Epidermal melanocyte (primary cell): ENCODE measurements at regions not wholly inside any gene's neighbourhood (a gene's known extent, or its start where the extent isn't known, plus 50 kb on each side); places are given as distances from the start of the nearest gene placed in this dataset.
"Not testable (repeated sequence)": the region's sequence is repeated elsewhere in the genome, so short reads cannot be mapped to it uniquely, and the experiment has no call there.

Source experiments
- DNase-seq: peaks from one replicate; pipeline ENCODE4 v3.0.0; 2011; ENCODE audit warnings: low spot score; ENCODE audit not compliant: insufficient read length

DNA sequence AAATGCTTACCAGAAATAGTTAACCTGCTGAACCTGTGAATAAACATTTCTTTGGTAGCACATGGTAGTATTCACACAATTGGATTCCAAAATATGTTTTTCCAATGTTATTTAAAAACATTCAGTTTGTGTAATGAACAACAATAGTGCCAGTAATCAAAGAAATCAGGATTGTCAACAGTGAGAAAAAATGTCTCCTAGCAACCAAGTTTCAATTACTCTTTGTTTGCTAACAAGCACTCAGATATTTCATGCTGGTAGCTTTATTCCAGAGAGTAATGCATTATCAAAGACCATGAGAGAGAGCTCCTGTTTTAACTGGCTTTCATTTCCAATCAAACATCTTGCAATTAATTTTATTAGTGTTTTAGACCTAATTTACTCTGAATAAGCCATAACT is 768.1 kb upstream of the GRAMD2B start:
- DNase-seq = no peak

DNA sequence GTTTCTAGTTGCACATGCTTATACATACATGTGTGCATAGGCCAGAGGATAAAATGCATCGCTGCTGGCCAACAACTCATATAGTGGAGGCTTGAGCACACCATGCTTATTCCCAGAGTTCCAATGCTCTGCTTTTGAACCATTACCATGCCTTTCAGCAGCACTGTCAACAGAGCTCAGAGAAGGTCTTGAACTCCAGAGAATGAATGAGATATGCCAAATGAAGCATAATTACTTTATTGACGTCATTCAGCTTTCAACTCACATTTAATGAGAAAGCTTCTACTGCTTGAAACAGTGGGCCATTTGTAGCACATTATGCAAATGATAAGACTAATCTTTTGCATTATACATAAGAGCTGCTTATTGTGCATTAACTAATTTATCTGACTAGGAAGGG is 765.3 kb upstream of the GRAMD2B start:
- no peak for DNase-seq

DNA sequence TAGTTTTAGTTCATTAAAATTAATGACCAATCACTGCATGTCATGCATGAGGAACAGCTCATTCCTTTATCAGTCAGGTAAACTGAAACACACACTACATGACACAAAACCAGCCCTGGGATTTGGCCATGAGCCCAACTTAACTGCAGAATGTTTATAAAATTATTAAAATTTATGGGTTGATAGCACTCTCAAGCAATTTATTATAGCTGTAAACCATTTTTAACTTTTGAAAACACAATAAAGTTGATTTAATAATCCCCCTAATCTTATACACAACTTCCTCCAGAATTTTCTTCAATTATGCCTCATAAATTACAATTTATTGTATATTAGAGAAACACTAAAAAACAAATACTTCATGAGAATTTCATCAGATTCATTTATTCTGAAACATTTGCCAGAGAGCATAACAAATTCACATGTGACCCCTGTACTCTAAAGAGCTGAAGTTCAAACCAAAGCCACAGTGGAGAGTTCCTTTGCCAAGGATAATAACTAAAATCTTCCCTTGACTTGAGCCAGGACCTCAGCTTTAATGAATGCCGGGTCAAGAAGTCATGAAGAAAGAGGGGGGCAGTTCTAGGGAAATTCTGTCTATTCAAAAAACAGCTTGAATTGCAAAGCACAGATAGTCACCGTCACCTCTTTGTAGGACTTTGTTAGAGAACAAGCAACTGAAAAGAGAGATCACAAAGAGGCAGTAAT is 763.7 kb upstream of the GRAMD2B start:
- DNase-seq = no peak

DNA sequence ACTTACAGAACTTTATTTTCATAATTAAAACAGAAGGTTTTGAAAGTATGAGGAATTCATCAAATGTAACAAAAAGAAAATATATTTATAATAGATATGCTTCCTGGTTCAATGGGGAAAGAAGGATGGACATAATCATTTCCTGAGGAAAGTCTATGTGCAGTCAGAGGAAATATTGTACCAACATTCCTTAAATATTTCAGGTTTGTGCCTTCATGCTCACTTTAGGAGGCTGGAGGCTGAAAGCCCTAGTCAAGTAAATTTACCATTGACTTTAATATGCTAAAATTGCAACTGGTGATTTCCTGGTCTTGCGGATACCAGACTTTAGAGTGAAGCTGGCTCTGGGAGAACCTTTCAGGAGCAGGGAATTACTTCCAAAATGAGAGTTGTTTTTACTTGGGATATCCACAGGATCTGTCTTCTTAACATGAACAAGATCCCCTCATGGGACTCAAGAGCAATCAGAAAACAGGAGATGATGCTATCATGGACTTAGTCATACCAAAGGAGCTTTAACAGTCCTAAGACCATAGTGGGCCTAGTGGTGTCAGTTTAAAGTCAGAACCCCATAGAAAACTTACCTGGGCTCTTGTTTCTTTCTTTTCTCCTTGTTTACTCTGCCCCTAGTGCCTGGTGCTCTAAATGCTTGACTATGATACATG is 762.8 kb upstream of the GRAMD2B start:
- DNase-seq = no peak

DNA sequence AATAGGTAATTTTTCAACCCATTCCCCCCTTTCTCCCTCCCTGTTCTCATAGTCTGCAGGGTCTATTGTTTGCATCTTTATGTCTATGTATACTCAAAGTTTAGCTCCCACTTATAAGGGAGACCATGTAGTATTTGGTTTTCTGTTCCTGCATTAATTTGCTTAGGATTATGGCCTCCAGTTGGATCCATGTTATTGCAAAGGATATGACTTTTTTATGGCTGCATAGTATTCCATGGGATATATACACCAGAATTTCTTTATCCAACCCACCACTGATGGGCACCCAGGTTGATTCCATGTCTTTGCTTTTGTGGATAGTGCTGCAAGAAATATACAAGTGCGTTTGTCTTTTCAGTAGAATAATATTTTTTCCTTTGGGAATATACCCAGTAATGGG is 761.6 kb upstream of the GRAMD2B start:
- DNase-seq = no peak

DNA sequence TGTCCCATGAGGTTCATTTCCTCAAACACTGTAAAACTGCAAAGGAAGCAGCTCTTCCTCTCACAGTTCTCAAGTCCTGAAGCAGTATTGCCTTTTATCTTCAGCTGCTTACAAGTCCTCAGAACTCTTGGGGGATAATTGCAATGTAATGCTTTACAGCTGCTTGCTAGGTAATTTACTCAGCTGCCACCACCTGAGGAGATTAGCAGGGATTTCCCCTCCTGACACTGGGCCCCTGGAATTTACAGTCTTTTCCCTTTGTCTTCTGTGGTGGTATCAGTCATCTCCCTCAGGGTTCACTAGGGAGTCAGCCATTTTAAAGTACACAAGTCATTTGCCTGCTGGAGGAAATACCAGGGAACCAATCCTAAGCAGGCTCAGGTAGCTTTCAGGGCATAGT is 754.3 kb upstream of the GRAMD2B start:
- no peak for DNase-seq

DNA sequence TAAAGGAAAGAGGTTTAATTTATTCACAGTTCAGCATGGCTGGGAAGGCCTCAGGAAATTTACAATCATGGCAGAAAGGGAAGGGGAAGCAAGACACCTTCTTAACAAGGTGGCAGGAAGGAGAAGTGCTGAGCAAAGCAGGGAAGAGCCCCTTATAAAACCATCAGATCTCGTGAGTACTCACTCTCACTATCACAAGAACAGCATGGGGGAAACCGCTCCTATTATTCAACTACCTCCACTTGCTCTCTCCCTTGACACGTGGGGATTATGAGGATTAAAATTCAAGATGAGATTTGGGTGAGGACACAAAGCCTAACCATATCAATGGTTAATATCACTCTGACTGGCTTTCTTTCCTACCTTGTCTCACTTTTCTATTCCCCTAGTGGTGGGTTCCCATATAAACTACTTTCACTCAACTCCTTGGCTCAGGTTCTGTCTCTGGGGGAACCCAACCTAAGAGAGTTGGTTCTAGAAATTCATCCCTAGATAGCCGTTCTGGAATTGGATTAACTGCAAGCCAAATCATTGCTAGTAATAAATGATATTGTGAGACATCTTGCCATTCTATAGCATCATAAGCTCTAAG is 749.8 kb upstream of the GRAMD2B start:
- DNase-seq = no peak

DNA sequence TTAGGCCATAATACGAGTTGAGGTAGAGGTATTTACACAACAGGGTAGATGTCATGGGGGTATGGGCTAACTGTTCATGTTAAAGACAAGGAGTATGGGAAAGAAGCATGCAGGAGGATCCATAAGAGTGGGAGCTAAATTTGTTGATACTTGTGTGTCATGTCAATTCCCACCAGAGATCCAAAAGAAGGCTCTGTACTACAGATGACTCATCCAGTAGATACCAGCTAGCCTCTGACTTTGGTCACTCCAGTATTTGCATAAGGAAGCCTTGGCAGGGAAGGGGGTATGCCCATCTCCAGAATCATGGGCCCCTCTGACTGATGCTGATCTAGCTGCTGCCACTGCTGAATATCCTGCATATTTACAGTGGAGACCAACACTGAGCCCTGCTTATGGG is 743.7 kb upstream of the GRAMD2B start:
- no peak for DNase-seq

DNA sequence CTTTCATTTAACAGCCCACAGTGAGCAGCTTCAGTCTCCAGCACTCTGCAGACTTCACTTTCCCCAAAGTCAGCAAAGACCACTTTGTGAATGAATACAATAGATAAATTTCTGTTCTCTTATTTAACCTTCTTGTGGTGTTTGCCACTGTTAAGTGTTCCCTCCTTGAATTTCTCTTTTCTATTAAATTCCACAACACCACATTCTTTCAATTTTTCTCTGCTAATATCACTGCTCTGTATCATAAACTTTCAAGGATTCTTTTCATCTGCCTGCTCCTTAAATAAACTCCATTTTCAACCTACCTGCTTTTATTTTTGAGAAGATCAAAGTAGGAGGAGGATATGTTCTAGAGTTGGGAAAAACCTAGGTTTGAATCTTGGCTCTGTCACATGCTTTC is 739.5 kb upstream of the GRAMD2B start:
- DNase-seq = no peak

DNA sequence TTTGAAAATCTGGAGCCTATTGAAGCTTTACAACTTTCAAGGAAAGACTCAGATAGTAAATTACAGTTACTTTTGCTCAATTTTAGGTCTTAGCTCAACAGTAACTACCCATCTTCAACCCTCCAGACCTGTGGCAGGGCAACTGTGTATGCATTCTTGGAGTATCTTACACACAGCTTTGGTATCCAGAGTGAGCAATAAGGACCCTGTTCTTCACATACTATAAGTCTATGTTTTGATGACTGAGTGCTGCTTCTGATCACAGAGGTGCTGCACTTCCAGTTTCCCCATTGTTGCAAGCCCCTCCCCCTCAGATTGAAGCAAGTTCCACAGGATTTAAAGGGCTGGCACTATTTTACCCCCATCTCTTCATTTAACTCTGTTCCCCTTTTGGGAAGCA is 737.4 kb upstream of the GRAMD2B start:
- no peak for DNase-seq

DNA sequence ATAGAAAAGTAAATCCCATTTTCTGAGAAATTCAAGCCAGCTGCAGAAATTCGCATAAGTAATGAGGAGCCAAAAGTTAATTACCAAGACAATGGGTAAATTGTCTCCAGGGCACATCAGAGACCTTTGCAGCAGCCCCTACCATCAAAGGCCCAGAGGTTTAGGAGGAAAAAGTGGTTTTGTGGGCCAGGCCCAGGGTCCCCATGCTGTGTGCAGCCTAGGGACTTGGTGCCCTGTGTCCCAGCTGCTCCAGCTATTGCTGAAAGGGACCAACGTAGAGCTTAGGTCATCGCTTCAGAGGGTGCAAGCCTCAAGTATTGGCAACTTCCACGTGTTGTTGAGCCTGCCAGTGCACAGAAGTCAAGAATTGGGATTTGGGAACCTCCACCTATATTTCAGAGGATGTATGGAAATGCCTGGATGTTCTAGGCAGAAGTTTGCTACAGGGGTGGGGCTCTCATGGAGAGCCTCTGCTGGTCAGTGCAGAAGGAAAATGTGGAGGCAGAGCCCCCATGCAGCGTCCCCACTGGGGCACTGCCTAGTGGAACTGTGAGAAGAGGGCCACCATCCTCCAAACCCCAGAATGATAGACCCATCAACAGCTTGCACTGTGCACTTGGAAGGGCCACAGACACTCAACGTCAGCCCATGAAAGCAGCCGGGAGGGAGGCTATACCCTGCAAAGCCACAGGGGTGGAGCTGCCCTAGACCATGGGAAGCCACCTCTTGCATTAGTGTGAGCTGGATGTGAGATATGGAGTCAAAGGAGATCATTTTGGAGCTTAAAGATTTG is 731.3 kb upstream of the GRAMD2B start:
- DNase-seq = not testable (repeated sequence)

DNA sequence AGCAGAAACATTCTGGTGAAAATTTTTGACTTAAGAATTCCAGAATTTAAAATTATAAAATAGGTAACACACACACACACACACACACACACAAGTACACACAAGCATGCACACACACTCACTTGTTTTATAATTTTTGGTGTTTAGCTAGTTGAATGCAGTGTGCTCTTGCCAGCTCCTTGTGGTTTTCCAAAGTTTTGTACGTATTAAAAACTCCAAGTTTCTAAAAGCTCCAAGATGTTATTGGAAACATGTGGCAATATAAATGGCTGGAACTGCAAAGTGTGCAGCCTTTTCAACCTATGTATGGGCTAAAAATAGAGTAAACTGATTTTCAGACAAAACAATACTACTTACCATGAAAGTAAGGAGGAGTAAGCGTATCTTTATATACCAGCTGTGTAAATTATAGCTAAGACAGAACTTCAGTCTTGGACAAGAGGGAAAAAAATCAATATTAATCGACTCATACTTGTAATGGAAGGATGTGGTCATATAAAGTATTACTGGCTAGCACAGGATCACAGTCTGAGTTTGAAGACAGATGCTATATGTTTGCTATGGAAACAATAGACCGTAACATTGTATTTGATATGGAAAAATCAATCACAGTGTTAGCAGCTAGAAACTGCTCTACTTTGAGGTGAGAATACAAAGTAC is 727.1 kb upstream of the GRAMD2B start:
- no peak for DNase-seq

DNA sequence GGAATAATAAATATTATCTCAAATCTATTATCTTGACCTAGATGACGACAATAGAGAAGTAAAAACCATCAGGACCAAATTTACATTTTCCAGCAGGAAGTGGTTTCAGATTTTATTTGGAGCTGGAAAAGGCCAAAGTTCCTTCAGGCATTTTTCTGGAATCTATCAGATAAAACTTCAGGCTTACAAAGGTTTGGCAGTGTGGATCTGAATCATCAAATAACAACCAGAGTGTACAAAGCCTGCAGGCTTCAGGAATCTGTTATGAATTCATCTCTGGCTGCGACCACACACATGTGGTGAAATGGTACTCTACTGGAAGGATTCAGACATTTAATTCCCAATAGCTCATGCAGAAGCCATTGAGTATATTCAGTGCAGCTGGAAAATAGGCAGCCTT is 726.4 kb upstream of the GRAMD2B start:
- no peak for DNase-seq

DNA sequence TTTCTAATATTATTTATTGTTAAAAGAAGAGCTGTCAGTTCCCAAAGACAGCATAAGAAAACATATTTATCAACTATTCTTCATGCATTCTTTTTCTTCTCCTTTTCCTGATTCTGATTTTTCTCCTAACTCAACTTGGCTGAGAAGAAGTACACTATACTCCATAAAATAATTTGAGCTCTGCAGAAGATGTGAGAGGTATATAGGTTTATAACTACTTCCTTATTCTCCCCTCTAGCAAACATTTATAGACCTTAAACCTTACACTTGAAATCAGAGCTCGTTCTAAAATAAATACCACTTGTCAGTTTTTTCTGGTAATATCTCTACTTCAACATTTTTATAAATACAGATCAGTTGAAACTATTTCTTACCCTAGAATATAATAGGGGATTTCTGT is 724.8 kb upstream of the GRAMD2B start:
- no peak for DNase-seq

DNA sequence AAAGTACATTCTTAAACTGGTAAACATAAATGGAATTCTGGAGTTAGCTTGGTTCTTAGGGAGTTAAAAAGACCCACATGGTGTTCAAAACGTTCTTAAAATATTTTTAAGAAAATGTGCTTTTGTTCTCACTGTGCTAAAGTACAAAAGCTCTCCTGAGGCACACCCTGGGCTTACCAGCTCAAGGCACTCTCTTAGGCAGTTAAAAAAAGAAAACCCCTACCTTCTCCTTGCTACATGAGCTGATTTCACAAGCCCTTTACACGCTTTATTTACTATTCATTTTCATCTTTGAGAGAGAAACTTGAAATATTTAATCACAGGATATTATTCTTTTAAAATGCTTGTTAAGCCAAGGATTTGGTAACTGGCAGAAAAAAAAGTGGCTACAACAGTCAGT is 723.3 kb upstream of the GRAMD2B start:
- no peak for DNase-seq

DNA sequence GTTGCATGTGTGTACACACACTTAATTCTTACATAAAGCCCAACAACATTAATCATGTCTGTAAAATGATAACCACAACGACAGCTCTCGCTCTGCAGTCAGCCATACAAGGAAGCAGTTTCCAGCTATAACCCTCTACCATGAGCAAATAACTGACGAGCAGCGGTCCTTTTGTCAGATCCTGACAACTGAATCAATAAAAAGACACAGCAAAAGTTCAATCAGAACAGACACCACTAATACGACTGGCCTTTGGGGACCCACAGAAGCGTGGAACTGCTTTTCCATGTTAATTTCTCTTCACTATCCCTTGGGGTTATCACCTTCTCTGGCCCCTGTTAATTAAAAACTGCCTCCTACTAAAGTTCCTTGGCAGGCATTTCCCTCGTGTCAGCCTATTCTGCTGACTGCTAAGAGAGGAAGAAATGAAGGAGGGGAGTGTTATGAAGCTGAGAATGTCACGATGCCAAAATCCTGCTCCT is 722.8 kb upstream of the GRAMD2B start:
- no peak for DNase-seq

DNA sequence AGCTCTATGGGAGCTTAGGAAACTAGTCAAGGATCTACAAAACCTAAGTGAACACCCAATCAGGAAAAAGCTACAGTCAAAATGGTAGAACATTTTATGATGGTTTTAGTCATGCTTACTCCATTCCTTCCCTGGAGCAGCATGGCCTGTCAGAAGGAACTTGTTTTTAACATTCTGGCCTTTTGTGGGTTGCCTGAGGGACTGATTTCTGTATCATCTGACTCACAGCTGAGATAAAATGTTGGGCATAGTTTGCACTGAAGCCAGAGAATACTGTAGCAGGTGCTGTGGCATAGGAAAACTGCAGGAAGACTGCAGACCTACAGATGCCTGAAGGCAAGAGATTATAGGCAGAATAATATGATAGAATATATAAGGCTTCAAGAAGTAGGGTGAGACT is 719.6 kb upstream of the GRAMD2B start:
- DNase-seq = no peak

DNA sequence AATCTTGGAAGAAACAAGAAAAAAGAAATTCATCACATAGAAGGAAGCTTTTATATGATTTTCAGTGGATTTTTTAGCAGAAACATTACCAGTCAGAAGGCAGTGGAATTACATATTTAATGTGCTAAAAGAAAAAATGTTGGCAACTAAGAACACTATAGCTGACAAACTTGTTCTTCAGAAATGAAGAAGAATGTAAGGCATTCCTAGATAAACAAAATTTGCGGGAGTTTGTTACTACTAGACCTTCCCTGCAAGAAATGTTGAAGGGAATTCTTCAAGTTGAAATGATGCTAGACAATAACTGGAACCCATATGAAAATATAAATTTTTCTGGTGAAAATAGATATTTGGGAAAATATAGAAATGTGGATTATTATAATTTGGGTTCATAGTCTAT is 718.3 kb upstream of the GRAMD2B start:
- no peak for DNase-seq

DNA sequence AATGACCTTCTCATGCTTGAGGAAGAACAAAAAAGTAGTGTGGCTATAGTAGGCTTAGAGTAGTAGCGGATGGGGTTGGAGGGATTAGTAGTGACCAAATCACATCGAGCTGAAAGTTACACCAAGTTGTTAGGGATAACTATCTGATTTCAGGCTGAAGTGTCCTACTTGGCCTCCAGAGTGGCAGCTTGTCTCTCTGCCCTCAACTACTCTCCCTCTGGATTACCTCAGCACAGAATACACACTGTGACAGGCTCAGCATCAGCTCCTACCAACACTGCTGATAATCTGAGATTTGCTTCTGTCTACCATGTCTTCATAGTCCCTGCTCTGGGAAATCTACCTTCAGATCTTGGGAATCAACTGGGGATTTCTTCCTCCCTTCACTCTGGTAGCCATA is 714.6 kb upstream of the GRAMD2B start:
- DNase-seq = no peak

DNA sequence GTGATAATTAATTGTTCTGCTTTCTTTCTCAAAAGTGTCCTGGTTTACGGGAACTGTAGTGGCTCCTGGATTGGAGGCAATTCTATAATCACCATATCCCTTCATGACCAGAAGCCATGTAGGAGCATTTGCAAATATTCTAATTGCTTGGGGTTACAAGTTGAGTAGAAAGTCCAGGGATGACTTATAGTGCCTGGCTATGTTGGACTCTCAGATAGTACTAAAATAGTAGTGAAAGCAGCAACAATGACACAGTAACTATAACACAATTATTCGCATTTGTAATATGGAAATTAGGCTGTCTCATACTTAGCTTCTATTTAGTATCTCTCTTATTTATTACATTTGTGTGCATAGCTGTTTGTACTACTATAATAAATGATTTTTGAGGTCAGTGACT is 712.5 kb upstream of the GRAMD2B start:
- DNase-seq = no peak

DNA sequence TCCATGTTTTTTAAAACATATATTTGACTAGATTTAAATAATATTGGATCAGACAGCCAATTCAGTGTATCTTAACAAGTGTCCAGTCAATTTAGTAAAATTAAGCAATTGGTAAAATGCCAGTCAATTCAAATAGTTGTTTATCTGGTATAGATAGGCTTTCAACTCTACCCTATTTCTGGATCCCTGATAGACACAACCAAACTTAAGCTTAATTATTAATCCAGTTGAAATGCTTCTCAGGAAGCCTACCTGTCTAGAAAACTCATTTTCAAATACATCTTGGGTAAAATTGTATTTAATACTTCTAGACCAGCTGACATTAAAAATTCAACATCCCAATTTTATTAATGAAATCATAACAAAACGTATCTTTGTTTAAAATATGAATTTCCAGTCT is 710.8 kb upstream of the GRAMD2B start:
- no peak for DNase-seq
